Lung (tissue), 11 donors: ENCODE measurements at regions not wholly inside any gene's neighbourhood (a gene's known extent, or its start where the extent isn't known, plus 50 kb on each side); places are given as distances from the start of the nearest gene placed in this dataset.

Source experiments
- ATAC-seq: fragments of 200-7000 bp; cut with Tn5 transposase; one replicate; pipeline ENCODE4 v1.9.1; 2020; ENCODE audit warnings: moderate number of reproducible peaks; ENCODE audit not compliant: insufficient read depth, low FRiP score
- DNase-seq, 3 donors: peaks; one replicate each; pipeline ENCODE4 v3.0.0-alpha.2; 2013 to 2017
- H3K27ac ChIP-seq, 2 donors: one replicate each; pipeline ENCODE4 v1.5.1; 2013; ENCODE audit warnings: mild to moderate bottlenecking in 2 of 2, moderate library complexity in 2 of 2, control low read depth in 1 of 2, inconsistent platforms in 1 of 2, low read depth in 1 of 2, low read length in 1 of 2
- H3K27me3 ChIP-seq, 3 donors: one replicate each; pipeline ENCODE4 v1.5.1; 2013; ENCODE audit warnings: low read length in 2 of 3; ENCODE audit not compliant: control insufficient read depth in 3 of 3, insufficient read depth in 3 of 3
- H3K36me3 ChIP-seq, 4 donors: one replicate each; pipeline ENCODE4 v1.5.1; 2013; ENCODE audit warnings: low read length in 4 of 4, mild to moderate bottlenecking in 1 of 4, moderate library complexity in 1 of 4; ENCODE audit not compliant: control insufficient read depth in 4 of 4, insufficient read depth in 4 of 4
- H3K4me1 ChIP-seq, 5 donors: one replicate each; pipeline ENCODE4 v1.5.1; 2013; ENCODE audit warnings: low read length in 5 of 5, mild to moderate bottlenecking in 2 of 5, moderate library complexity in 1 of 5; ENCODE audit not compliant: control insufficient read depth in 5 of 5, insufficient read depth in 5 of 5
- H3K4me3 ChIP-seq: one replicate; pipeline ENCODE4 v1.5.1; 2013; ENCODE audit warnings: mild to moderate bottlenecking, control low read depth, moderate library complexity
- H3K9ac ChIP-seq, 2 donors: one replicate each; pipeline ENCODE4 v1.5.1; 2013; ENCODE audit warnings: low read length in 2 of 2, control low read depth in 1 of 2; ENCODE audit not compliant: insufficient read depth in 1 of 2
- H3K9me3 ChIP-seq, 4 donors: one replicate each; pipeline ENCODE4 v1.5.1; 2013; ENCODE audit warnings: low read length in 3 of 4, mild to moderate bottlenecking in 1 of 4, moderate library complexity in 1 of 4; ENCODE audit not compliant: control insufficient read depth in 4 of 4, insufficient read depth in 3 of 4
- CTCF ChIP-seq: IDR thresholded peaks from 2 replicates; pipeline ENCODE4 v1.5.1; 2012; ENCODE audit warnings: mild to moderate bottlenecking; ENCODE audit errors: control extremely low read depth, extremely low read depth
- whole genome bisulfite sequencing, 2 donors: extraction: QIAGEN DNeasy Blood & Tissue Kit; methylation state at CpG; one replicate each; pipeline ENCODE4 v1.1.7; 2013; 5-methylcytosine and 5-hydroxymethylcytosine counted together
- donor health status: control.
- donor health status: control.
- donor health status: Bipolar disorder and iron deficiency.
- donor health status: healthy.
- donor health status: DM: yes; HTN: yes; CAD: no.

- WGBS, 2 donors = 84 to 88% methylated on average over 4 of the region's 4 CpGs
- no peaks in the 10 kb centered on the region for H3K27me3 ChIP-seq
- no peak for ATAC-seq
These were observed 62.7 kb downstream of the ZNF648 start for GRCh38 chr1:181998858-181999257.

GRCh38 chr1:181992072-181992471 lies 69.4 kb downstream of the ZNF648 start:
- ATAC-seq = no peak
- TF ChIP-seq CTCF = no peak
- Histone ChIP-seq H3K4me1 (peaks cover 0 to 15% (median 0%) of the 10 kb centered on the region in 5 donors), H3K27me3 (no peaks in the 10 kb centered on the region), H3K9ac (no peak overlapping the region), H3K9me3 (peaks cover 0 to under 1% (median 0%) of the 10 kb centered on the region in 4 donors), H3K4me3 (no peak overlapping the region), H3K36me3 (no peaks in the 10 kb centered on the region), H3K27ac (no peak overlapping the region)
- 44 to 57% methylated on average over 1 of the region's 1 CpG for WGBS, 2 donors
- no peak for DNase-seq

More at GRCh38 chr1:181998858-181999257, 62.7 kb downstream of the ZNF648 start:
- H3K36me3 ChIP-seq = no peaks in the 10 kb centered on the region
- no peak overlapping the region for H3K27ac ChIP-seq
- DNase-seq = no peak
- H3K4me3 ChIP-seq = no peak overlapping the region
- TF ChIP-seq CTCF = no peak
- H3K9ac ChIP-seq = no peak overlapping the region
- peaks cover 0 to 7% (median 2%) of the 10 kb centered on the region in 5 donors for H3K4me1 ChIP-seq
- peaks cover 0 to 1% (median 0%) of the 10 kb centered on the region in 4 donors for H3K9me3 ChIP-seq

GRCh38 chr1:181990728-181991127 lies 70.8 kb downstream of the ZNF648 start:
- ATAC-seq = no peak
- no peak for DNase-seq
- Histone ChIP-seq H3K4me3 (no peak overlapping the region), H3K27me3 (no peaks in the 10 kb centered on the region), H3K9ac (no peak overlapping the region), H3K4me1 (peaks cover 0 to 28% (median 2%) of the 10 kb centered on the region in 5 donors), H3K9me3 (peaks cover 0 to 2% (median 0%) of the 10 kb centered on the region in 4 donors), H3K27ac (no peak overlapping the region), H3K36me3 (no peaks in the 10 kb centered on the region)
- 89 to 92% methylated on average over 2 of the region's 2 CpGs for WGBS, 2 donors
- TF ChIP-seq CTCF = no peak
